ENCODE measurements at regions not wholly inside any gene's neighbourhood (a gene's known extent, or its start where the extent isn't known, plus 50 kb on each side); places are given as distances from the start of the nearest gene placed in this dataset.

- Histone ChIP-seq H4K20me1 (ENCODE audit: insufficient read depth) (no peaks in the 10 kb centered on the region), H3K9me2 (ENCODE audit: insufficient read depth, low read length) (no peaks in the 10 kb centered on the region), H3K9ac (ENCODE audit: low read length) (no peak overlapping the region), H3K4me3 (ENCODE audit: low read length) (no peak overlapping the region), H3K27ac (ENCODE audit: low read length) (no peak overlapping the region), H3K36me3 (ENCODE audit: insufficient read depth, low read length) (no peaks in the 10 kb centered on the region), H3F3A (ENCODE audit: insufficient read depth, low read length, poor library complexity, severe bottlenecking) (no peaks in the 10 kb centered on the region), H3K9me3 (ENCODE audit: low read length) (no peaks in the 10 kb centered on the region), H2AFZ (ENCODE audit: low read depth, low read length) (no peak overlapping the region), H3K4me2 (ENCODE audit: low read length) (no peak overlapping the region), H3K79me2 (replicated peaks; ENCODE audit: insufficient read depth, low read length) (no peaks in the 10 kb centered on the region), H3K27me3 (ENCODE audit: insufficient read depth, low read depth, low read length) (no peaks in the 10 kb centered on the region)
- TF ChIP-seq EZH2 (IDR thresholded peaks at IDR 0.05; ENCODE audit: borderline replicate concordance, insufficient read depth, low read length, poor library complexity, severe bottlenecking) = no peak
- TF ChIP-seq CTCF (IDR thresholded peaks at IDR 0.05; ENCODE audit: poor library complexity, severe bottlenecking) = no peak
Measured at GRCh38 chr12:63224396-63224795, 73.4 kb upstream of the AVPR1A start.

- no peaks in the 10 kb centered on the region for H3K9me3 ChIP-seq (ENCODE audit: low read length)
- H3K4me3 ChIP-seq (ENCODE audit: low read length) = no peak overlapping the region
- H4K20me1 ChIP-seq (ENCODE audit: insufficient read depth) = no peaks in the 10 kb centered on the region
- no peaks in the 10 kb centered on the region for H3K27me3 ChIP-seq (ENCODE audit: insufficient read depth, low read depth, low read length)
- H3K4me2 ChIP-seq (ENCODE audit: low read length) = no peak overlapping the region
- no peaks in the 10 kb centered on the region for H3F3A ChIP-seq (ENCODE audit: insufficient read depth, low read length, poor library complexity, severe bottlenecking)
- TF ChIP-seq REST (IDR thresholded peaks at IDR 0.05; ENCODE audit: borderline replicate concordance) (no peak), EP300 (conservative IDR thresholded peaks at IDR 0.05; ENCODE audit: poor library complexity, severe bottlenecking) (no peak), EZH2 (IDR thresholded peaks at IDR 0.05; ENCODE audit: borderline replicate concordance, insufficient read depth, low read length, poor library complexity, severe bottlenecking) (no peak), TAF1 (IDR thresholded peaks at IDR 0.05; ENCODE audit: low read depth) (no peak), MXI1 (conservative IDR thresholded peaks at IDR 0.05; ENCODE audit: poor library complexity, severe bottlenecking) (no peak), RAD21 (conservative IDR thresholded peaks at IDR 0.05) (no peak), CTCF (IDR thresholded peaks at IDR 0.05; ENCODE audit: poor library complexity, severe bottlenecking) (no peak), SMC3 (conservative IDR thresholded peaks at IDR 0.05; ENCODE audit: poor library complexity) (no peak), POLR2AphosphoS5 (IDR thresholded peaks at IDR 0.05) (no peak)
- no peak overlapping the region for H3K27ac ChIP-seq (ENCODE audit: low read length)
- H3K9me2 ChIP-seq (ENCODE audit: insufficient read depth, low read length) = no peaks in the 10 kb centered on the region
- no peak overlapping the region for H2AFZ ChIP-seq (ENCODE audit: low read depth, low read length)
- no peaks in the 10 kb centered on the region for H3K36me3 ChIP-seq (ENCODE audit: insufficient read depth, low read length)
- no peaks in the 10 kb centered on the region for H3K79me2 ChIP-seq (replicated peaks; ENCODE audit: insufficient read depth, low read length)
- no peak overlapping the region for H3K9ac ChIP-seq (ENCODE audit: low read length)
Measured at GRCh38 chr12:63223128-63223527, 72.1 kb upstream of the AVPR1A start.

Measured in neural cell (in vitro differentiated cells).